ENCODE measurements at regions not wholly inside any gene's neighbourhood (a gene's known extent, or its start where the extent isn't known, plus 50 kb on each side); places are given as distances from the start of the nearest gene placed in this dataset.
"Not testable (repeated sequence)": the region's sequence is repeated elsewhere in the genome, so short reads cannot be mapped to it uniquely, and the experiment has no call there.

- Histone ChIP-seq H3K9me3 (no peaks in the 10 kb centered on the region), H3K27ac (no peak overlapping the region), H3K4me1 (no peaks in the 10 kb centered on the region), H3K4me3 (no peak overlapping the region), H3K27me3 (no peaks in the 10 kb centered on the region), H3K36me3 (no peaks in the 10 kb centered on the region)
- intact Hi-C loops (cut with DNase I; ENCODE audit: low total_unique reads) (no loop called here), in situ Hi-C loops (cut with MboI; ENCODE audit: low pct_ligation_motif_present in 1 of 4, low pct_unique_long_range_greater_than_20kb in 1 of 4, low sequenced_read_pairs in 3 of 4) (no loop called here)
- 82% methylated on average over 3 of the region's 3 CpGs; no CpG with 5 or more reads in 1 of the 2 donors for WGBS, 2 donors (ENCODE audit: low coverage in 1 of 2)
- no peak for DNase-seq
- TF ChIP-seq EP300 (IDR thresholded peaks at IDR 0.05; ENCODE audit: low read depth), result no peak
- TF ChIP-seq CTCF (IDR thresholded peaks at IDR 0.05), result no peak
- TF ChIP-seq POLR2AphosphoS5 (IDR thresholded peaks at IDR 0.05), result no peak
- TF ChIP-seq POLR2A (IDR thresholded peaks at IDR 0.05), result no peak
Measured at GRCh38 chr17:31609331-31609730, 217.9 kb downstream of the RAB11FIP4 start.

- Histone ChIP-seq H3K4me1 (no peaks in the 10 kb centered on the region), H3K27ac (no peak overlapping the region), H3K9me3 (no peaks in the 10 kb centered on the region), H3K4me3 (no peak overlapping the region), H3K27me3 (no peaks in the 10 kb centered on the region), H3K36me3 (no peaks in the 10 kb centered on the region)
- TF ChIP-seq POLR2AphosphoS5 (IDR thresholded peaks at IDR 0.05) (no peak), CTCF (IDR thresholded peaks at IDR 0.05) (no peak), POLR2A (IDR thresholded peaks at IDR 0.05) (no peak), EP300 (IDR thresholded peaks at IDR 0.05; ENCODE audit: low read depth) (no peak)
- in situ Hi-C loops (cut with MboI; ENCODE audit: low pct_ligation_motif_present in 1 of 4, low pct_unique_long_range_greater_than_20kb in 1 of 4, low sequenced_read_pairs in 3 of 4) (no loop called here), intact Hi-C loops (cut with DNase I; ENCODE audit: low total_unique reads) (no loop called here)
- 76 to 87% methylated on average over 3 of the region's 3 CpGs for WGBS, 2 donors (ENCODE audit: low coverage in 1 of 2)
- no peak for DNase-seq
Measured at GRCh38 chr17:31608659-31609254, 217.3 kb downstream of the RAB11FIP4 start.

- H3K36me3 ChIP-seq, result no peaks in the 10 kb centered on the region
- no peak overlapping the region for H3K4me3 ChIP-seq
- in situ Hi-C loops (cut with MboI; ENCODE audit: low pct_ligation_motif_present in 1 of 4, low pct_unique_long_range_greater_than_20kb in 1 of 4, low sequenced_read_pairs in 3 of 4) (no loop called here), intact Hi-C loops (cut with DNase I; ENCODE audit: low total_unique reads) (no loop called here)
- TF ChIP-seq EP300 (IDR thresholded peaks at IDR 0.05; ENCODE audit: low read depth) (no peak), POLR2A (IDR thresholded peaks at IDR 0.05) (no peak), POLR2AphosphoS5 (IDR thresholded peaks at IDR 0.05) (no peak), CTCF (IDR thresholded peaks at IDR 0.05) (no peak)
- no peak for DNase-seq
- H3K27ac ChIP-seq, result no peak overlapping the region
- H3K27me3 ChIP-seq, result no peaks in the 10 kb centered on the region
- H3K9me3 ChIP-seq, result no peaks in the 10 kb centered on the region
- 89% methylated on average over 1 of the region's 1 CpG; no CpG with 5 or more reads in 1 of the 2 donors for WGBS, 2 donors (ENCODE audit: low coverage in 1 of 2)
- no peaks in the 10 kb centered on the region for H3K4me1 ChIP-seq
Measured at GRCh38 chr17:31605761-31606160, 214.3 kb downstream of the RAB11FIP4 start.

- DNase-seq, result no peak
- Histone ChIP-seq H3K4me3 (no peak overlapping the region), H3K27me3 (no peaks in the 10 kb centered on the region), H3K27ac (no peak overlapping the region), H3K4me1 (no peaks in the 10 kb centered on the region), H3K9me3 (no peaks in the 10 kb centered on the region), H3K36me3 (no peaks in the 10 kb centered on the region)
- in situ Hi-C loops (cut with MboI; ENCODE audit: low pct_ligation_motif_present in 1 of 4, low pct_unique_long_range_greater_than_20kb in 1 of 4, low sequenced_read_pairs in 3 of 4) (no loop called here), intact Hi-C loops (cut with DNase I; ENCODE audit: low total_unique reads) (no loop called here)
- 81 to 86% methylated on average over 4 to 5 of the region's 5 CpGs for WGBS, 2 donors (ENCODE audit: low coverage in 1 of 2)
- TF ChIP-seq POLR2AphosphoS5 (IDR thresholded peaks at IDR 0.05), result no peak
- no peak for TF ChIP-seq POLR2A (IDR thresholded peaks at IDR 0.05)
- TF ChIP-seq CTCF (IDR thresholded peaks at IDR 0.05), result no peak
- TF ChIP-seq EP300 (IDR thresholded peaks at IDR 0.05; ENCODE audit: low read depth), result no peak
Measured at GRCh38 chr17:31604936-31605335, 213.5 kb downstream of the RAB11FIP4 start.

- 83 to 91% methylated on average over 4 to 9 of the region's 9 CpGs for WGBS, 2 donors (ENCODE audit: low coverage in 1 of 2)
- H3K4me1 ChIP-seq; DNase-seq; H3K27me3 ChIP-seq; H3K27ac ChIP-seq; H3K4me3 ChIP-seq; intact Hi-C loops (cut with DNase I; ENCODE audit: low total_unique reads); in situ Hi-C loops (cut with MboI; ENCODE audit: low pct_ligation_motif_present in 1 of 4, low pct_unique_long_range_greater_than_20kb in 1 of 4, low sequenced_read_pairs in 3 of 4); H3K36me3 ChIP-seq; H3K9me3 ChIP-seq: not testable (repeated sequence)
Measured at GRCh38 chr17:31600144-31600543, 208.7 kb downstream of the RAB11FIP4 start.
